ENCODE measurements at regions not wholly inside any gene's neighbourhood (a gene's known extent, or its start where the extent isn't known, plus 50 kb on each side); places are given as distances from the start of the nearest gene placed in this dataset.

DNA sequence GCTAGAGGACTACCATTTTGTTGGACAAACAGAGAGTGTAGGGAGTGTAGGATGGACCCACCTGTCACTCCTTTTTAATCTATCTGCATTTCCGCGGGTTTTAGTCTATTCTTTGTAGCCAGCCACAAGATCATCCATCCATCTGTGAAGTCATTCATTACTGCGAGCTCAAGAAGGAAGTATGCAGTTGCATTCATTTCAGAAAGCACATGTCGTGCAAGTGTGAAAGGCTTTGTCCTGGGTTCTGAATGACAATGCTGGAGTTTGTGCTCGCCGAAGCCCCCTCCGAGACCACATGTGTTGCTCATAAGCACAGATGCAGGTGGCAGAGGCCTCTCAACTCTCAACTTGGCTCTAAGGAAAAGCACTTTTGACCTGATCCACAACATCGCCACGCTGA lies 70.3 kb upstream of the BASP1 start:
- ChIA-PET CTCF (no interaction called here), POLR2A (no interaction called here)
- no peak for TF ChIP-seq ZNF384 (IDR thresholded peaks at IDR 0.05)
- no peak for TF ChIP-seq LEF1 (IDR thresholded peaks at IDR 0.05; ENCODE audit: borderline replicate concordance)
- TF ChIP-seq NFRKB (IDR thresholded peaks at IDR 0.05): no peak
- no peak for TF ChIP-seq SUZ12 (IDR thresholded peaks at IDR 0.05)
- TF ChIP-seq, protein P1, sequence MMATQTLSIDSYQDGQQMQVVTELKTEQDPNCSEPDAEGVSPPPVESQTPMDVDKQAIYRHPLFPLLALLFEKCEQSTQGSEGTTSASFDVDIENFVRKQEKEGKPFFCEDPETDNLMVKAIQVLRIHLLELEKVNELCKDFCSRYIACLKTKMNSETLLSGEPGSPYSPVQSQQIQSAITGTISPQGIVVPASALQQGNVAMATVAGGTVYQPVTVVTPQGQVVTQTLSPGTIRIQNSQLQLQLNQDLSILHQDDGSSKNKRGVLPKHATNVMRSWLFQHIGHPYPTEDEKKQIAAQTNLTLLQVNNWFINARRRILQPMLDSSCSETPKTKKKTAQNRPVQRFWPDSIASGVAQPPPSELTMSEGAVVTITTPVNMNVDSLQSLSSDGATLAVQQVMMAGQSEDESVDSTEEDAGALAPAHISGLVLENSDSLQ (IDR thresholded peaks at IDR 0.05): no peak
- no peak for TF ChIP-seq ARNT (IDR thresholded peaks at IDR 0.05)
- no peak for TF ChIP-seq ELF4 (IDR thresholded peaks at IDR 0.05)
- DNase-seq (ENCODE audit: extremely low spot score): no peak

DNA sequence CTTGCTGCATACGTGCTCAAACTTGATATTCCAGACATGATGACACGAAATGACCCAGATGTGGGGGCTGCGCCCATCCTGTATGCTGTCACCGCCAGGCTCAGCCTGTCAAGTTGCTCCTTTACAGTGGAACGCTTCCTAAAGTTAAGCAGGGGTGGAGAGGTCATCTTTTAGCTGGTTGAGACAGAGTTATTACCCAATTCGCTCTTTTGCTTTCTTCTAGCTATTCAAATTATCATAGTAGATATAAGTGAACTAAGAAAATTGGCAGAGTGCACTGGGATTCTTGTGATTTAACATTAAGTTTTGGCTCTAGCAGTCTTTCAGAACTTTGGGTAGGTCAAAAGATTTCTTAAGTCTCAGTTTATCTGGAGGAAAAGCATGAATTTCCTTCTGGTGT lies 69.8 kb upstream of the BASP1 start:
- no peak for DNase-seq (ENCODE audit: extremely low spot score)
- ChIA-PET POLR2A (no interaction called here), CTCF (no interaction called here)
- TF ChIP-seq CTBP1 (IDR thresholded peaks at IDR 0.05; ENCODE audit: borderline replicate concordance) (no peak), HDGF (IDR thresholded peaks at IDR 0.05; ENCODE audit: borderline replicate concordance) (no peak), NFRKB (IDR thresholded peaks at IDR 0.05) (no peak), FOXA1 (IDR thresholded peaks at IDR 0.05) (no peak), ELF4 (IDR thresholded peaks at IDR 0.05) (no peak), ARNT (IDR thresholded peaks at IDR 0.05) (no peak), FOXK2 (IDR thresholded peaks at IDR 0.05) (no peak), LEF1 (IDR thresholded peaks at IDR 0.05; ENCODE audit: borderline replicate concordance) (no peak), ZNF384 (IDR thresholded peaks at IDR 0.05) (no peak), BHLHE40 (IDR thresholded peaks at IDR 0.05; ENCODE audit: borderline replicate concordance) (no peak), FOXM1 (IDR thresholded peaks at IDR 0.05; ENCODE audit: borderline replicate concordance) (no peak), SP1 (IDR thresholded peaks at IDR 0.05) (no peak), SUZ12 (IDR thresholded peaks at IDR 0.05) (no peak), L3MBTL2 (conservative IDR thresholded peaks at IDR 0.05) (no peak), TARDBP (IDR thresholded peaks at IDR 0.05) (no peak)
- TF ChIP-seq, protein P1 (IDR thresholded peaks at IDR 0.05): no peak

DNA sequence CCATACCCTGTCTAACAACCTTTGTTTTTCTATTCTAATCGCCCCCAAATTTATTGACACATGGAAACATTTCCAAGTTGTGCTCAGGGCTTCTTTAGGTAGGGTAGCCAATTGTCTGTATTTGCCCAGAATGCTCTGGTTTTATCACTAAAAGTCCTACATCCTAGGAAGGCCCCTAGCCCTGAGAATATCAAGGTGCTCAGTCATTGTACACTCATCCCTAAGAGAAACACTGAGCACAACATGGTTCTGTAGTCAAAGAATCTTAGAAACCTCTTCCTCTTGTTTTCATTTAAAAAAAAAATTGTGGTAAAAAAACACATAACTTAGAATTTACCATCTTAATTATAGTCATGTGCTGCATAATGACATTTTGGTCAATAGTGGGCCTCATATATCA lies 69.0 kb upstream of the BASP1 start:
- ChIA-PET POLR2A (no interaction called here), CTCF (interaction anchor here (0.8 kb wide), 1 partner anchor 16 kb away, joined by 4 read pairs; no protein-coding TSS in a partner anchor)
- TF ChIP-seq L3MBTL2 (conservative IDR thresholded peaks at IDR 0.05): no peak
- TF ChIP-seq TARDBP (IDR thresholded peaks at IDR 0.05): no peak
- no peak for TF ChIP-seq FOXK2 (IDR thresholded peaks at IDR 0.05)
- no peak for TF ChIP-seq CTBP1 (IDR thresholded peaks at IDR 0.05; ENCODE audit: borderline replicate concordance)
- no peak for TF ChIP-seq HDGF (IDR thresholded peaks at IDR 0.05; ENCODE audit: borderline replicate concordance)
- no peak for TF ChIP-seq FOXA1 (IDR thresholded peaks at IDR 0.05)
- TF ChIP-seq SUZ12 (IDR thresholded peaks at IDR 0.05): no peak
- TF ChIP-seq ELF4 (IDR thresholded peaks at IDR 0.05): no peak
- no peak for TF ChIP-seq FOXM1 (IDR thresholded peaks at IDR 0.05; ENCODE audit: borderline replicate concordance)
- no peak for TF ChIP-seq ARNT (IDR thresholded peaks at IDR 0.05)
- TF ChIP-seq NFRKB (IDR thresholded peaks at IDR 0.05): no peak
- TF ChIP-seq ZNF384 (IDR thresholded peaks at IDR 0.05): no peak
- TF ChIP-seq SP1 (IDR thresholded peaks at IDR 0.05): no peak
- TF ChIP-seq, protein P1 (IDR thresholded peaks at IDR 0.05): no peak
- TF ChIP-seq BHLHE40 (IDR thresholded peaks at IDR 0.05; ENCODE audit: borderline replicate concordance): no peak
- no peak for TF ChIP-seq LEF1 (IDR thresholded peaks at IDR 0.05; ENCODE audit: borderline replicate concordance)
- no peak for DNase-seq (ENCODE audit: extremely low spot score)

DNA sequence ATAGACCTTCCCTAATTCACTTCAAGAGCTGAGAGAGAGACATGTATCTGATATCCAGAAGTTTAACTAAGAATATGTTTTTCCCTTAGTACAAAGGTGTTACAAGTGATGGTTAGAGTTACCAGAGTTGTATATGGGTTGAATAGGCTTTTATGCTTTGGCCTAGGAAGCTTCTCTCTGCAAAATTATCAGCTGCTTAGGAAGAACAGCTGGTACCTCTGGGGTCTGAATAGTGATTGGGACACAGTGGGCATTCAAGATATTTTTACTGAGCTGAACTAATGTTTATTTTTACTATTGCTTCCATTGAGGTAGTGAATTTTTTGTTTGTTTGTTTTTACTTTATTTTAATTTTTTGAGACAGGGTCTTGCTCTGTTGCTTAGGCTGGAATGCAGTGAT lies 67.6 kb upstream of the BASP1 start:
- ChIA-PET CTCF (interaction anchor here (0.7 to 1.2 kb wide), 2 partner anchors 17 to 35 kb away, joined by 3 read pairs; no protein-coding TSS in a partner anchor), POLR2A (interaction anchor here (1.6 kb wide), 1 partner anchor 13 kb away, joined by 3 read pairs; no protein-coding TSS in a partner anchor)
- no peak for DNase-seq (ENCODE audit: extremely low spot score)
- no peak for TF ChIP-seq FOXK2 (IDR thresholded peaks at IDR 0.05)
- no peak for TF ChIP-seq ARNT (IDR thresholded peaks at IDR 0.05)
- TF ChIP-seq HDGF (IDR thresholded peaks at IDR 0.05; ENCODE audit: borderline replicate concordance): no peak
- TF ChIP-seq BHLHE40 (IDR thresholded peaks at IDR 0.05; ENCODE audit: borderline replicate concordance): no peak
- no peak for TF ChIP-seq FOXM1 (IDR thresholded peaks at IDR 0.05; ENCODE audit: borderline replicate concordance)
- TF ChIP-seq ZNF384 (IDR thresholded peaks at IDR 0.05): no peak
- no peak for TF ChIP-seq SUZ12 (IDR thresholded peaks at IDR 0.05)
- no peak for TF ChIP-seq ELF4 (IDR thresholded peaks at IDR 0.05)
- no peak for TF ChIP-seq SP1 (IDR thresholded peaks at IDR 0.05)
- no peak for TF ChIP-seq FOXA1 (IDR thresholded peaks at IDR 0.05)
- TF ChIP-seq L3MBTL2 (conservative IDR thresholded peaks at IDR 0.05): no peak
- TF ChIP-seq, protein P1 (IDR thresholded peaks at IDR 0.05): no peak
- TF ChIP-seq TARDBP (IDR thresholded peaks at IDR 0.05): no peak
- TF ChIP-seq LEF1 (IDR thresholded peaks at IDR 0.05; ENCODE audit: borderline replicate concordance): no peak

DNA sequence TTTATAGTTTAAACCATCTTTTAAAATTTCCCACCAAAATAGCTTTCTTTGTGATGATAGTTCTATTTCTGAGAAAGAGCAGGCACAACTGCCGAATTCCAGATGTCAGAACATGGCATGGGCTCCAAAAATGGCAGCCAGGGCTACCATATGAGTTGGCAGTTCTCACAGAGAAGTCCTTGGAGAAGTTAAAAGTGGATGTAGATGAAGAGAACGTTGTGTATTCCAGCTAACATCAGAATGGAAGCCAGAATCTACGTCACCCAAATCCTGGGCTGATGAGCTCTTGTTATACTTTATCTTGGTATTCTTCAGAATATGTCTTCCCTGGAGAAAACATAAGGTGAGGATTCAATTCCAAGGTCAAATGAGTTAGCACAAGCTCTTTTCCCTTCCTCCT lies 66.9 kb upstream of the BASP1 start:
- POLR2A ChIA-PET: interaction anchor here (1.6 kb wide), 1 partner anchor 13 kb away, joined by 3 read pairs; no protein-coding TSS in a partner anchor
- TF ChIP-seq FOXA1 (IDR thresholded peaks at IDR 0.05): no peak
- no peak for TF ChIP-seq ZNF384 (IDR thresholded peaks at IDR 0.05)
- no peak for TF ChIP-seq L3MBTL2 (conservative IDR thresholded peaks at IDR 0.05)
- TF ChIP-seq LEF1 (IDR thresholded peaks at IDR 0.05; ENCODE audit: borderline replicate concordance): no peak
- no peak for TF ChIP-seq CTBP1 (IDR thresholded peaks at IDR 0.05; ENCODE audit: borderline replicate concordance)
- TF ChIP-seq SUZ12 (IDR thresholded peaks at IDR 0.05): no peak
- TF ChIP-seq FOXM1 (IDR thresholded peaks at IDR 0.05; ENCODE audit: borderline replicate concordance): no peak
- TF ChIP-seq, protein P1 (IDR thresholded peaks at IDR 0.05): no peak
- TF ChIP-seq SP1 (IDR thresholded peaks at IDR 0.05): no peak
- TF ChIP-seq FOXK2 (IDR thresholded peaks at IDR 0.05): no peak
- TF ChIP-seq HDGF (IDR thresholded peaks at IDR 0.05; ENCODE audit: borderline replicate concordance): no peak
- TF ChIP-seq ELF4 (IDR thresholded peaks at IDR 0.05): no peak
- TF ChIP-seq TARDBP (IDR thresholded peaks at IDR 0.05): no peak
- no peak for TF ChIP-seq NFRKB (IDR thresholded peaks at IDR 0.05)
- no peak for TF ChIP-seq BHLHE40 (IDR thresholded peaks at IDR 0.05; ENCODE audit: borderline replicate concordance)
- CTCF ChIA-PET: interaction anchor here (0.7 to 0.9 kb wide), 2 partner anchors 34 to 39 kb away, joined by 3 read pairs; no protein-coding TSS in a partner anchor
- no peak for DNase-seq (ENCODE audit: extremely low spot score)

Data from HEK293T (cell line).